ENCODE measurements at regions not wholly inside any gene's neighbourhood (a gene's known extent, or its start where the extent isn't known, plus 50 kb on each side); places are given as distances from the start of the nearest gene placed in this dataset.

GRCh38 chr3:68315546-68315945 lies 616.8 kb downstream of the TAFA4 start:
- DNase-seq (no peak), ATAC-seq (no peak)
- H3K4me1 Mint-ChIP-seq (ENCODE audit: low read depth): no peaks in the 10 kb centered on the region
- no peak overlapping the region for H3K4me3 Mint-ChIP-seq
- H3K36me3 Mint-ChIP-seq (ENCODE audit: insufficient read depth): peaks cover 2% of the 10 kb centered on the region
- no peaks in the 10 kb centered on the region for H3K27me3 Mint-ChIP-seq (ENCODE audit: low read depth)
- H3K9me3 Mint-ChIP-seq: peaks cover 8% of the 10 kb centered on the region

GRCh38 chr3:68306571-68306970 lies 625.8 kb downstream of the TAFA4 start:
- H3K9me3 Mint-ChIP-seq: peaks cover 10% of the 10 kb centered on the region
- H3K27me3 Mint-ChIP-seq (ENCODE audit: low read depth): no peaks in the 10 kb centered on the region
- ATAC-seq (no peak), DNase-seq (no peak)
- H3K4me1 Mint-ChIP-seq (ENCODE audit: low read depth): no peaks in the 10 kb centered on the region
- H3K36me3 Mint-ChIP-seq (ENCODE audit: insufficient read depth): peaks cover 6% of the 10 kb centered on the region
- no peak overlapping the region for H3K4me3 Mint-ChIP-seq

- Mint-ChIP-seq H3K4me3 (no peak overlapping the region), H3K9me3 (peaks cover 16% of the 10 kb centered on the region), H3K27me3 (ENCODE audit: low read depth) (no peaks in the 10 kb centered on the region), H3K36me3 (ENCODE audit: insufficient read depth) (peaks cover 7% of the 10 kb centered on the region), H3K4me1 (ENCODE audit: low read depth) (no peaks in the 10 kb centered on the region)
- ATAC-seq: no peak
- no peak for DNase-seq
Observed at GRCh38 chr3:68295457-68295856, 636.9 kb downstream of the TAFA4 start.

GRCh38 chr3:68290333-68290732 lies 635.9 kb upstream of the SUCLG2 start:
- Mint-ChIP-seq H3K4me3 (no peak overlapping the region), H3K9me3 (no peaks in the 10 kb centered on the region), H3K27me3 (ENCODE audit: low read depth) (no peaks in the 10 kb centered on the region), H3K4me1 (ENCODE audit: low read depth) (no peaks in the 10 kb centered on the region), H3K36me3 (ENCODE audit: insufficient read depth) (peaks cover 4% of the 10 kb centered on the region)
- DNase-seq (no peak), ATAC-seq (no peak)

GRCh38 chr3:68288085-68288484 lies 633.7 kb upstream of the SUCLG2 start:
- H3K4me3 Mint-ChIP-seq: no peak overlapping the region

GRCh38 chr3:68287101-68287500 lies 632.7 kb upstream of the SUCLG2 start:
- Mint-ChIP-seq H3K36me3 (ENCODE audit: insufficient read depth) (peaks cover 6% of the 10 kb centered on the region), H3K27me3 (ENCODE audit: low read depth) (no peaks in the 10 kb centered on the region), H3K4me1 (ENCODE audit: low read depth) (no peaks in the 10 kb centered on the region), H3K9me3 (no peaks in the 10 kb centered on the region), H3K4me3 (no peak overlapping the region)
- no peak for ATAC-seq
- no peak for DNase-seq

More at GRCh38 chr3:68288085-68288484, 633.7 kb upstream of the SUCLG2 start:
- Mint-ChIP-seq H3K36me3 (ENCODE audit: insufficient read depth) (peaks cover 5% of the 10 kb centered on the region), H3K4me1 (ENCODE audit: low read depth) (no peaks in the 10 kb centered on the region), H3K27me3 (ENCODE audit: low read depth) (no peaks in the 10 kb centered on the region), H3K9me3 (no peaks in the 10 kb centered on the region)
- DNase-seq (no peak), ATAC-seq (no peak)

- no peak for ATAC-seq
- Mint-ChIP-seq H3K36me3 (ENCODE audit: insufficient read depth) (peaks cover 6% of the 10 kb centered on the region), H3K4me1 (ENCODE audit: low read depth) (no peaks in the 10 kb centered on the region), H3K27me3 (ENCODE audit: low read depth) (no peaks in the 10 kb centered on the region), H3K9me3 (no peaks in the 10 kb centered on the region), H3K4me3 (no peak overlapping the region)
- no peak for DNase-seq
Observed at GRCh38 chr3:68274286-68274685, 619.9 kb upstream of the SUCLG2 start.

- no peaks in the 10 kb centered on the region for H3K9me3 Mint-ChIP-seq
- H3K4me1 Mint-ChIP-seq (ENCODE audit: low read depth): no peaks in the 10 kb centered on the region
- no peak for DNase-seq
Observed at GRCh38 chr3:68271145-68271544, 616.7 kb upstream of the SUCLG2 start.

GRCh38 chr3:68256635-68257223 lies 602.3 kb upstream of the SUCLG2 start:
- Mint-ChIP-seq H3K4me1 (ENCODE audit: low read depth) (no peaks in the 10 kb centered on the region), H3K4me3 (no peak overlapping the region), H3K27me3 (ENCODE audit: low read depth) (no peaks in the 10 kb centered on the region), H3K9me3 (no peaks in the 10 kb centered on the region), H3K36me3 (ENCODE audit: insufficient read depth) (peaks cover 4% of the 10 kb centered on the region)
- ATAC-seq (no peak), DNase-seq (peak; percentile 12)

More at GRCh38 chr3:68271145-68271544, 616.7 kb upstream of the SUCLG2 start:
- H3K36me3 Mint-ChIP-seq (ENCODE audit: insufficient read depth): peaks cover 6% of the 10 kb centered on the region
- H3K27me3 Mint-ChIP-seq (ENCODE audit: low read depth): no peaks in the 10 kb centered on the region
- ATAC-seq: no peak
- no peak overlapping the region for H3K4me3 Mint-ChIP-seq

- H3K27me3 Mint-ChIP-seq (ENCODE audit: low read depth): no peaks in the 10 kb centered on the region
- ATAC-seq (peak; percentile 93 to 95), DNase-seq (no peak)
- no peak overlapping the region for H3K4me3 Mint-ChIP-seq
- peaks cover 4% of the 10 kb centered on the region for H3K4me1 Mint-ChIP-seq (ENCODE audit: low read depth)
- H3K9me3 Mint-ChIP-seq: peaks cover 4% of the 10 kb centered on the region
- H3K36me3 Mint-ChIP-seq (ENCODE audit: insufficient read depth): peaks cover 4% of the 10 kb centered on the region
Observed at GRCh38 chr3:68249265-68249664, 594.9 kb upstream of the SUCLG2 start.

GRCh38 chr3:68242606-68243005 lies 588.2 kb upstream of the SUCLG2 start:
- DNase-seq (no peak), ATAC-seq (no peak)
- Mint-ChIP-seq H3K9me3 (no peaks in the 10 kb centered on the region), H3K4me3 (no peak overlapping the region), H3K27me3 (ENCODE audit: low read depth) (no peaks in the 10 kb centered on the region), H3K4me1 (ENCODE audit: low read depth) (no peaks in the 10 kb centered on the region), H3K36me3 (ENCODE audit: insufficient read depth) (peaks cover 2% of the 10 kb centered on the region)

- ATAC-seq: no peak
Observed at GRCh38 chr3:68239542-68239941, 585.1 kb upstream of the SUCLG2 start.

GRCh38 chr3:68234076-68234780 lies 579.8 kb upstream of the SUCLG2 start:
- no peak for DNase-seq
- H3K4me3 Mint-ChIP-seq: no peak overlapping the region
- no peak for ATAC-seq
- H3K4me1 Mint-ChIP-seq (ENCODE audit: low read depth): no peaks in the 10 kb centered on the region
- peaks cover 7% of the 10 kb centered on the region for H3K9me3 Mint-ChIP-seq
- peaks cover 13% of the 10 kb centered on the region for H3K36me3 Mint-ChIP-seq (ENCODE audit: insufficient read depth)
- H3K27me3 Mint-ChIP-seq (ENCODE audit: low read depth): no peaks in the 10 kb centered on the region

More at GRCh38 chr3:68239542-68239941, 585.1 kb upstream of the SUCLG2 start:
- H3K9me3 Mint-ChIP-seq: no peaks in the 10 kb centered on the region
- peaks cover 2% of the 10 kb centered on the region for H3K36me3 Mint-ChIP-seq (ENCODE audit: insufficient read depth)
- no peak overlapping the region for H3K4me3 Mint-ChIP-seq
- H3K27me3 Mint-ChIP-seq (ENCODE audit: low read depth): no peaks in the 10 kb centered on the region
- no peak for DNase-seq
- no peaks in the 10 kb centered on the region for H3K4me1 Mint-ChIP-seq (ENCODE audit: low read depth)

- ATAC-seq (no peak), DNase-seq (no peak)
- Mint-ChIP-seq H3K4me1 (ENCODE audit: low read depth) (no peaks in the 10 kb centered on the region), H3K27me3 (ENCODE audit: low read depth) (no peaks in the 10 kb centered on the region), H3K9me3 (peaks cover 7% of the 10 kb centered on the region), H3K36me3 (ENCODE audit: insufficient read depth) (peaks cover 10% of the 10 kb centered on the region), H3K4me3 (no peak overlapping the region)
Observed at GRCh38 chr3:68228856-68229255, 574.4 kb upstream of the SUCLG2 start.

- peaks cover 5% of the 10 kb centered on the region for H3K4me1 Mint-ChIP-seq (ENCODE audit: low read depth)
- no peaks in the 10 kb centered on the region for H3K27me3 Mint-ChIP-seq (ENCODE audit: low read depth)
- H3K36me3 Mint-ChIP-seq (ENCODE audit: insufficient read depth): no peaks in the 10 kb centered on the region
- DNase-seq (no peak), ATAC-seq (no peak)
- peaks cover 3% of the 10 kb centered on the region for H3K9me3 Mint-ChIP-seq
- H3K4me3 Mint-ChIP-seq: no peak overlapping the region
Observed at GRCh38 chr3:68220832-68221231, 566.4 kb upstream of the SUCLG2 start.

Measured in activated T-cell treated with anti-CD3 and anti-CD28 coated beads, Interleukin-2, amount 50 U/mL, for 4 hours (primary cell).